GM19324 (cell line): ENCODE measurements at regions not wholly inside any gene's neighbourhood (a gene's known extent, or its start where the extent isn't known, plus 50 kb on each side); places are given as distances from the start of the nearest gene placed in this dataset.

Source experiments
- ATAC-seq: cut with Tn5 transposase; IDR thresholded peaks from one replicate; pipeline ENCODE4 v1.9.1; 2021; ENCODE audit warnings: mild to moderate bottlenecking, moderate library complexity; ENCODE audit not compliant: unreplicated experiment, low FRiP score

- ATAC-seq, result no peak
Measured at GRCh38 chr11:115905341-115906000, 401.3 kb upstream of the CADM1 start.

GRCh38 chr11:115903179-115903578 is 399.0 kb upstream of the CADM1 start:
- no peak for ATAC-seq

- ATAC-seq, result no peak
Measured at GRCh38 chr11:115901069-115901468, 396.9 kb upstream of the CADM1 start.

GRCh38 chr11:115900111-115900510 is 395.9 kb upstream of the CADM1 start:
- no peak for ATAC-seq

- ATAC-seq, result no peak
Measured at GRCh38 chr11:115897707-115898106, 393.5 kb upstream of the CADM1 start.

- ATAC-seq, result no peak
Measured at GRCh38 chr11:115896084-115896483, 391.9 kb upstream of the CADM1 start.

GRCh38 chr11:115895594-115895993 is 391.4 kb upstream of the CADM1 start:
- ATAC-seq, result no peak

- ATAC-seq, result no peak
Measured at GRCh38 chr11:115894176-115894575, 390.0 kb upstream of the CADM1 start.

GRCh38 chr11:115893461-115894099 is 389.4 kb upstream of the CADM1 start:
- no peak for ATAC-seq

- no peak for ATAC-seq
Measured at GRCh38 chr11:115892016-115892415, 387.8 kb upstream of the CADM1 start.

GRCh38 chr11:115891581-115891980 is 387.4 kb upstream of the CADM1 start:
- no peak for ATAC-seq

GRCh38 chr11:115890500-115890899 is 386.3 kb upstream of the CADM1 start:
- ATAC-seq, result no peak

GRCh38 chr11:115889712-115890111 is 385.5 kb upstream of the CADM1 start:
- ATAC-seq, result no peak

GRCh38 chr11:115887727-115888126 is 383.5 kb upstream of the CADM1 start:
- no peak for ATAC-seq

GRCh38 chr11:115887316-115887715 is 383.1 kb upstream of the CADM1 start:
- ATAC-seq, result no peak

- no peak for ATAC-seq
Measured at GRCh38 chr11:115886422-115886733, 382.2 kb upstream of the CADM1 start.

GRCh38 chr11:115885535-115886421 is 381.6 kb upstream of the CADM1 start:
- ATAC-seq, result no peak

- no peak for ATAC-seq
Measured at GRCh38 chr11:115884800-115885534, 380.8 kb upstream of the CADM1 start.

GRCh38 chr11:115874843-115875242 is 370.6 kb upstream of the CADM1 start:
- ATAC-seq, result no peak

GRCh38 chr11:115873813-115874212 is 369.6 kb upstream of the CADM1 start:
- ATAC-seq, result no peak

- no peak for ATAC-seq
Measured at GRCh38 chr11:115872416-115872815, 368.2 kb upstream of the CADM1 start.
